ENCODE measurements at regions not wholly inside any gene's neighbourhood (a gene's known extent, or its start where the extent isn't known, plus 50 kb on each side); places are given as distances from the start of the nearest gene placed in this dataset.

- intact Hi-C loops (cut with DNase I): no loop called here
- no peak for ATAC-seq
These were observed 482.4 kb upstream of the CAMK1G start for GRCh38 chr1:209101106-209101505.

GRCh38 chr1:209102120-209102519 is 481.4 kb upstream of the CAMK1G start:
- no peaks in the 10 kb centered on the region for H3K36me3 ChIP-seq
- H3K27ac ChIP-seq: no peak overlapping the region
- H3K4me1 ChIP-seq: no peaks in the 10 kb centered on the region
- H3K27me3 ChIP-seq: no peaks in the 10 kb centered on the region
- ATAC-seq: no peak
- no peak overlapping the region for H3K4me3 ChIP-seq
- H3K9me3 ChIP-seq: no peaks in the 10 kb centered on the region
- intact Hi-C loops (cut with DNase I): no loop called here
- no peak for TF ChIP-seq CTCF (IDR thresholded peaks at IDR 0.05)
- DNase-seq: no peak

More at GRCh38 chr1:209101106-209101505, 482.4 kb upstream of the CAMK1G start:
- DNase-seq: no peak
- TF ChIP-seq CTCF (IDR thresholded peaks at IDR 0.05): no peak
- Histone ChIP-seq H3K27ac (no peak overlapping the region), H3K36me3 (no peaks in the 10 kb centered on the region), H3K9me3 (no peaks in the 10 kb centered on the region), H3K27me3 (no peaks in the 10 kb centered on the region), H3K4me1 (no peaks in the 10 kb centered on the region), H3K4me3 (no peak overlapping the region)

GRCh38 chr1:209102531-209102930 is 481.0 kb upstream of the CAMK1G start:
- no peaks in the 10 kb centered on the region for H3K9me3 ChIP-seq
- no peak overlapping the region for H3K27ac ChIP-seq
- TF ChIP-seq CTCF (IDR thresholded peaks at IDR 0.05): no peak
- H3K27me3 ChIP-seq: no peaks in the 10 kb centered on the region
- no peaks in the 10 kb centered on the region for H3K36me3 ChIP-seq
- intact Hi-C loops (cut with DNase I): no loop called here
- H3K4me3 ChIP-seq: no peak overlapping the region
- DNase-seq (no peak), ATAC-seq (no peak)
- H3K4me1 ChIP-seq: no peaks in the 10 kb centered on the region

GRCh38 chr1:209103092-209103491 is 480.4 kb upstream of the CAMK1G start:
- no peak for TF ChIP-seq CTCF (IDR thresholded peaks at IDR 0.05)
- no peak for ATAC-seq
- H3K27me3 ChIP-seq: no peaks in the 10 kb centered on the region

GRCh38 chr1:209104646-209105045 is 478.9 kb upstream of the CAMK1G start:
- no peaks in the 10 kb centered on the region for H3K4me1 ChIP-seq
- H3K27ac ChIP-seq: no peak overlapping the region
- no peaks in the 10 kb centered on the region for H3K9me3 ChIP-seq
- H3K36me3 ChIP-seq: no peaks in the 10 kb centered on the region
- TF ChIP-seq CTCF (IDR thresholded peaks at IDR 0.05): no peak
- no peak for DNase-seq
- intact Hi-C loops (cut with DNase I): no loop called here
- ATAC-seq: no peak
- H3K4me3 ChIP-seq: no peak overlapping the region
- H3K27me3 ChIP-seq: no peaks in the 10 kb centered on the region

More at GRCh38 chr1:209103092-209103491, 480.4 kb upstream of the CAMK1G start:
- no peaks in the 10 kb centered on the region for H3K4me1 ChIP-seq
- intact Hi-C loops (cut with DNase I): no loop called here
- no peak for DNase-seq
- no peaks in the 10 kb centered on the region for H3K9me3 ChIP-seq
- no peak overlapping the region for H3K27ac ChIP-seq
- H3K4me3 ChIP-seq: no peak overlapping the region
- H3K36me3 ChIP-seq: no peaks in the 10 kb centered on the region

Data from left lung (tissue), 4 donors.